ENCODE measurements at regions not wholly inside any gene's neighbourhood (a gene's known extent, or its start where the extent isn't known, plus 50 kb on each side); places are given as distances from the start of the nearest gene placed in this dataset.

DNA sequence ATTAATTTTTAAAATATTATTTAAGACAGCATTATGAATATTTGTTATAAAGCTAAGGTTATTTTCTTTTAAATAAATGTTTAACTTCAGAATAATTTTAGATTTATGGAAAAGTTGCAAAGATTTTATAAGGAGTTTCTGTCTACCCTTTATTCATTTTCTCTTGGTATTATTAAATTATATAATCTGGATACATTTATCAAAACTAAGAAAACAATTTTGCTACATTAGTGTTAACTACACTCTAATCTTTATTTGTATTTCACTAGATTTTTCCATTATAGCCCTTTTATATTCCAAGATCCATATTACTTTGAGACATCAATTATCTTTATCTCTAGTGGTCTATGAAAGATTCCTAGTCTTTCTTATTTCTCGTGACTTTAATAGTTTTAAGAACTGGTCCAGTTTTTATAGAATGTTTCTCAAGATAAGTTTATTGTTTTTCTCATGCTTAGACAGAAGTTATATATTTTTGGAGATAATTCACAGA, 1243.7 kb upstream of the PCDH9 start:
- intact Hi-C loops (cut with micrococcal nuclease): no loop called here
- DNase-seq: no peak
- no peak overlapping the region for H3K27ac ChIP-seq (replicated peaks)
- H3K27me3 ChIP-seq (ENCODE audit: low read depth): no peaks in the 10 kb centered on the region
- H3K4me1 ChIP-seq: no peaks in the 10 kb centered on the region
- H3K9me3 ChIP-seq (replicated peaks): no peaks in the 10 kb centered on the region
- TF ChIP-seq, protein P1, sequence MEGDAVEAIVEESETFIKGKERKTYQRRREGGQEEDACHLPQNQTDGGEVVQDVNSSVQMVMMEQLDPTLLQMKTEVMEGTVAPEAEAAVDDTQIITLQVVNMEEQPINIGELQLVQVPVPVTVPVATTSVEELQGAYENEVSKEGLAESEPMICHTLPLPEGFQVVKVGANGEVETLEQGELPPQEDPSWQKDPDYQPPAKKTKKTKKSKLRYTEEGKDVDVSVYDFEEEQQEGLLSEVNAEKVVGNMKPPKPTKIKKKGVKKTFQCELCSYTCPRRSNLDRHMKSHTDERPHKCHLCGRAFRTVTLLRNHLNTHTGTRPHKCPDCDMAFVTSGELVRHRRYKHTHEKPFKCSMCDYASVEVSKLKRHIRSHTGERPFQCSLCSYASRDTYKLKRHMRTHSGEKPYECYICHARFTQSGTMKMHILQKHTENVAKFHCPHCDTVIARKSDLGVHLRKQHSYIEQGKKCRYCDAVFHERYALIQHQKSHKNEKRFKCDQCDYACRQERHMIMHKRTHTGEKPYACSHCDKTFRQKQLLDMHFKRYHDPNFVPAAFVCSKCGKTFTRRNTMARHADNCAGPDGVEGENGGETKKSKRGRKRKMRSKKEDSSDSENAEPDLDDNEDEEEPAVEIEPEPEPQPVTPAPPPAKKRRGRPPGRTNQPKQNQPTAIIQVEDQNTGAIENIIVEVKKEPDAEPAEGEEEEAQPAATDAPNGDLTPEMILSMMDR (IDR thresholded peaks at IDR 0.05; ENCODE audit: borderline replicate concordance): no peak
- no peak overlapping the region for H3K4me3 ChIP-seq
- H3K36me3 ChIP-seq: no peaks in the 10 kb centered on the region

DNA sequence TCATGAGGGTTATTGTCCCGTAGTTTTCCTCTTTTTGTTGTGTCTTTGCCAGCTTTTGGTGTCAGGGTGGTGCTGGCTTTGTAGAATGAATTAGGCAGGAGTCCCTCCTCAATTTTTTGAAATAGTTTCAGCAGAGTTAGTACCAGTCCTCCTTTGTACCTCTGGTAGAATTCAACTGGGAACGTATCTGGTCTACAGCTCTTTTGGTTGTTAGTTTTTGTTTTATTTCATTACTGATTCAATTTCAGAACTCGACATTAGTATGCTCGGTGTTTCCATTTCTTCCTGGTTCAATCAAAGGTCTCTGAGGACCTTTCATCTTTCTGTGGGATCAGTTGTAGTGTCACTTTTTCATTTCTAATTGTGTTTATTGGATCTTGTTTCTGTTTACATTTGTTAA, 1237.0 kb upstream of the PCDH9 start:
- intact Hi-C loops (cut with micrococcal nuclease): no loop called here
- Histone ChIP-seq H3K36me3 (no peaks in the 10 kb centered on the region), H3K4me1 (no peaks in the 10 kb centered on the region), H3K4me3 (no peak overlapping the region), H3K27me3 (ENCODE audit: low read depth) (no peaks in the 10 kb centered on the region), H3K27ac (replicated peaks) (no peak overlapping the region), H3K9me3 (replicated peaks) (peaks cover 7% of the 10 kb centered on the region)
- no peak for DNase-seq
- TF ChIP-seq, protein P1 (IDR thresholded peaks at IDR 0.05; ENCODE audit: borderline replicate concordance): no peak

DNA sequence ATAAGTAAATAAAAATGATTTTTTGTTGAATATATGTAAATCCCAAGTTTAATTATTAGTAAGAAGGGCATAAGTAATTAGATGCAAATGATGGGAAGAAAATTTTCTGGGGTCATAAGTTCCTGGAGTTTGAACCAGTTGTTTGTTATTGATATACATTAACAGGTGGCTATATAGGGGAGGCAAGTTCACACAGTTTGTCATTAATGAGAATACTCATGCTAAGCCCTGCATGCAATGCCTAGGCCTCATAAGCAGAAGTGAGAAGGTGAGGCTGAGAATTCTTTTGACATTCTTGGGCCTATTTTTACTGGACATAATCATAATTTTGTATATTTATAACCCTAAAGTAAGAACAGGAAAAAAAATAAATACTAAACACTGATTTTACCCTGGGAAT, 1210.7 kb upstream of the PCDH9 start:
- TF ChIP-seq, protein P1 (IDR thresholded peaks at IDR 0.05; ENCODE audit: borderline replicate concordance): no peak
- no peaks in the 10 kb centered on the region for H3K27me3 ChIP-seq (ENCODE audit: low read depth)
- intact Hi-C loops (cut with micrococcal nuclease): no loop called here
- H3K27ac ChIP-seq (replicated peaks): no peak overlapping the region
- no peaks in the 10 kb centered on the region for H3K4me1 ChIP-seq
- peaks cover 9% of the 10 kb centered on the region for H3K9me3 ChIP-seq (replicated peaks)
- H3K4me3 ChIP-seq: no peak overlapping the region
- DNase-seq: no peak
- no peaks in the 10 kb centered on the region for H3K36me3 ChIP-seq

DNA sequence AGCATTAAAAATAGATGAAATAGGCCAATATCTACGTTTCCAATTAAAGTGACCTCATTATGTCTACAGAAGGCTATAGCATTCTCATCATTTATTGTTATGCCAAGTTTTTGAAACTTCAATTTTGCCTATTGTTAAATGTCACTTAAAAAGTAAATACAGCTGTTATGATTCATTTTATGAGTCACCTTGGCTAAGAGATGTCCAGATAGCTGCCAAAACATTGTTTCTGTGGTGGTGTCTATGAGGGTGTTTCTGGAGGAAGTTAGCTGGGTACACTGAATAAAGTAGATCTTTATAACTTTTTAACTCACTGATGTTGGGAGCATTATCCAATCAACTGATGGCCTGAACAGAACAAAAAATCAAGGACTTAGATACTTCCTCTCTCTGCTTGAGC, 1209.7 kb upstream of the PCDH9 start:
- no peaks in the 10 kb centered on the region for H3K27me3 ChIP-seq (ENCODE audit: low read depth)
- no peak overlapping the region for H3K4me3 ChIP-seq
- TF ChIP-seq, protein P1 (IDR thresholded peaks at IDR 0.05; ENCODE audit: borderline replicate concordance): no peak
- intact Hi-C loops (cut with micrococcal nuclease): no loop called here
- H3K4me1 ChIP-seq: no peaks in the 10 kb centered on the region
- H3K36me3 ChIP-seq: no peaks in the 10 kb centered on the region
- H3K9me3 ChIP-seq (replicated peaks): peaks cover 2% of the 10 kb centered on the region
- H3K27ac ChIP-seq (replicated peaks): no peak overlapping the region
- no peak for DNase-seq

DNA sequence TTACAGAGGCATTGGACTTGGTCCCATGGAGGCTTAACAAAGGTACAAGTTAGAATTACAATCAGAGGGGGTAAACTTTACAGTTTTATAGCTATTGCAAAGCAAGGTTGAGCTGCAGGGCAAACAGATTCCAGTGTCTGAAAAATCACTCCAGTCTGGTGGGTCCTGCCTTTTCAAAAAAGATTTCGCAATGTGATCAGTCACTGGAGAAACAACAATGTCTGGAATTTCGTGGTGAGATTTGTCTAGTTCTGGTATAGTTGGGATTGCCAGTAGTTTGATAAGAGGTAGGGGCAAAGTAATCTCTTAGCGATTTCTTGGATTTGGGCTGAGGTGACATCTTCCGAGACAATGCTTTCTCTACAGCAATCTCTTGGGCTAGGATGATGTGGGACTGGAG, 1198.2 kb upstream of the PCDH9 start:
- no peaks in the 10 kb centered on the region for H3K36me3 ChIP-seq
- H3K4me3 ChIP-seq: no peak overlapping the region
- H3K9me3 ChIP-seq (replicated peaks): no peaks in the 10 kb centered on the region
- TF ChIP-seq, protein P1 (IDR thresholded peaks at IDR 0.05; ENCODE audit: borderline replicate concordance): no peak
- intact Hi-C loops (cut with micrococcal nuclease): no loop called here
- H3K27ac ChIP-seq (replicated peaks): no peak overlapping the region
- H3K27me3 ChIP-seq (ENCODE audit: low read depth): no peaks in the 10 kb centered on the region
- DNase-seq: no peak
- H3K4me1 ChIP-seq: no peaks in the 10 kb centered on the region

DNA sequence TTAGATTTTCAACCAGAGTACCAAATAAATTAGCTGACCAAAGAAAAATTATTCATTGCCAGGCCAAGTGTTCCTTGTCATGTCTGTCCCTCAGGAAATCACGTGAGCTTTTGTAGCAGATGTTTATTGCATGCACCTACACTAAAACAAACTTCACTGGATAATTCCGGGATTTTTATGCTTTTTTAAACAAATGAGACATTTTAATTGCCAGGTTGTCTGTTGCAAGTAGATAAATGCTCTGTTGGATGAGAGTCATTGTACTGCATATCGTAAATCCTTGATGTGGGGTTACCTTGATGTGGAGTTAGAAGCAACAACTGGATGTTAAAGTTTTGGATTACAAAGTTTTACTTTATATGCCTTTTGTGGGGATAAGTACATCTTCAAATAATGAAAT, 1187.7 kb upstream of the PCDH9 start:
- peaks cover 41% of the 10 kb centered on the region for H3K9me3 ChIP-seq (replicated peaks)
- H3K27me3 ChIP-seq (ENCODE audit: low read depth): no peaks in the 10 kb centered on the region
- no peaks in the 10 kb centered on the region for H3K36me3 ChIP-seq
- TF ChIP-seq, protein P1 (IDR thresholded peaks at IDR 0.05; ENCODE audit: borderline replicate concordance): no peak
- no peak overlapping the region for H3K27ac ChIP-seq (replicated peaks)
- no peak overlapping the region for H3K4me3 ChIP-seq
- DNase-seq: no peak
- intact Hi-C loops (cut with micrococcal nuclease): no loop called here
- H3K4me1 ChIP-seq: no peaks in the 10 kb centered on the region
